GM23338 (cell line): ENCODE measurements at regions not wholly inside any gene's neighbourhood (a gene's known extent, or its start where the extent isn't known, plus 50 kb on each side); places are given as distances from the start of the nearest gene placed in this dataset.

Experiments
- ATAC-seq: fragments of 200-7000 bp; cut with Tn5 transposase; 3 replicates; pipeline ENCODE4 v1.9.1; 2020
- DNase-seq: peaks from one replicate; pipeline ENCODE4 v3.0.0-alpha.2; 2015; ENCODE audit warnings: low spot score
- H2AFZ ChIP-seq: fragments of 200-600 bp; sonication (generic); 2 replicates; pipeline ENCODE4 v1.8.0; 2016; ENCODE audit warnings: antibody characterized with exemption, mild to moderate bottlenecking, moderate library complexity
- H3F3A ChIP-seq: fragments of 200-600 bp; sonication (generic); replicated peaks from 2 replicates; pipeline ENCODE4 v1.8.0; 2017; ENCODE audit warnings: antibody characterized with exemption, mixed run types, low read depth
- H3K27ac ChIP-seq: fragments of 200-600 bp; sonication (generic); 2 replicates; pipeline ENCODE4 v1.6.1; 2016; ENCODE audit warnings: low read depth
- H3K27me3 ChIP-seq: fragments of 200-600 bp; sonication (generic); 2 replicates; pipeline ENCODE4 v1.8.0; 2016; ENCODE audit warnings: mild to moderate bottlenecking, mixed run types, moderate library complexity; ENCODE audit not compliant: insufficient read depth
- H3K36me3 ChIP-seq: fragments of 200-600 bp; sonication (generic); 2 replicates; pipeline ENCODE4 v1.8.0; 2016; ENCODE audit warnings: mild to moderate bottlenecking; ENCODE audit not compliant: insufficient read depth
- H3K4me1 ChIP-seq: fragments of 200-600 bp; sonication (generic); 2 replicates; pipeline ENCODE4 v1.8.0; 2016; ENCODE audit warnings: mild to moderate bottlenecking, moderate library complexity; ENCODE audit not compliant: insufficient read depth
- H3K4me2 ChIP-seq: fragments of 200-600 bp; sonication (generic); 2 replicates; pipeline ENCODE4 v1.7.1; 2017; ENCODE audit warnings: mixed run types
- H3K4me3 ChIP-seq: fragments of 200-600 bp; sonication (generic); 2 replicates; pipeline ENCODE4 v1.6.1; 2016; ENCODE audit warnings: mixed run types
- H3K79me2 ChIP-seq: fragments of 200-600 bp; sonication (generic); replicated peaks from 2 replicates; pipeline ENCODE4 v1.8.0; 2017; ENCODE audit warnings: mild to moderate bottlenecking; ENCODE audit not compliant: insufficient read depth
- H3K9me2 ChIP-seq: fragments of 200-600 bp; sonication (generic); 2 replicates; pipeline ENCODE4 v1.8.0; 2017; ENCODE audit not compliant: insufficient read depth
- H4K20me1 ChIP-seq: fragments of 200-600 bp; sonication (generic); replicated peaks from 2 replicates; pipeline ENCODE4 v1.8.0; 2017; ENCODE audit warnings: mild to moderate bottlenecking; ENCODE audit not compliant: insufficient read depth
- H3K27ac Mint-ChIP-seq: 2 replicates; pipeline ENCODE4 v1.8.0; 2020; ENCODE audit warnings: inconsistent platforms, mild to moderate bottlenecking, moderate library complexity, mixed read lengths
- H3K27me3 Mint-ChIP-seq: 3 replicates; pipeline ENCODE4 v1.8.0; 2022; ENCODE audit warnings: low read depth, mild to moderate bottlenecking, moderate library complexity, mixed read lengths, inconsistent platforms; ENCODE audit not compliant: insufficient read depth, poor library complexity
- H3K36me3 Mint-ChIP-seq: 3 replicates; pipeline ENCODE4 v1.8.0; 2021; ENCODE audit warnings: low read depth, mild to moderate bottlenecking, inconsistent platforms, moderate library complexity, mixed read lengths
- H3K4me1 Mint-ChIP-seq: 3 replicates; pipeline ENCODE4 v1.8.0; 2020; ENCODE audit warnings: mild to moderate bottlenecking, inconsistent platforms, mixed read lengths
- H3K4me3 Mint-ChIP-seq: 3 replicates; pipeline ENCODE4 v1.8.0; 2021; ENCODE audit warnings: moderate library complexity, mild to moderate bottlenecking, inconsistent platforms, mixed read lengths
- H3K9me3 Mint-ChIP-seq: 3 replicates; pipeline ENCODE4 v1.8.0; 2020; ENCODE audit warnings: moderate library complexity, mild to moderate bottlenecking, inconsistent platforms, mixed read lengths
- CREB1 ChIP-seq: fragments of 250-450 bp; sonication (Bioruptor Pico); IDR thresholded peaks from 2 replicates; pipeline ENCODE4 v1.5.0; 2020; ENCODE audit warnings: low read depth, mild to moderate bottlenecking, moderate library complexity
- ETS1 ChIP-seq: IDR thresholded peaks from 2 replicates; pipeline ENCODE4 v1.6.1; 2016; ENCODE audit warnings: antibody characterized with exemption
- EZH2 ChIP-seq: fragments of 200-600 bp; sonication (generic); IDR thresholded peaks from one replicate; pipeline ENCODE4 v1.8.0; 2017; ENCODE audit warnings: antibody characterized with exemption, mild to moderate bottlenecking, low read depth; ENCODE audit not compliant: unreplicated experiment
- EZH2phosphoT487 ChIP-seq: fragments of 200-600 bp; sonication (generic); IDR thresholded peaks from one replicate; pipeline ENCODE4 v1.8.1; 2018; ENCODE audit warnings: antibody characterized with exemption; ENCODE audit not compliant: unreplicated experiment
- JUNB ChIP-seq: IDR thresholded peaks from one replicate; pipeline ENCODE4 v1.6.1; 2016; ENCODE audit warnings: antibody characterized with exemption; ENCODE audit not compliant: unreplicated experiment
- NANOG ChIP-seq: IDR thresholded peaks from 2 replicates; pipeline ENCODE4 v1.6.1; 2016; ENCODE audit warnings: antibody characterized with exemption, borderline replicate concordance
- POLR2AphosphoS5 ChIP-seq: IDR thresholded peaks from 2 replicates; pipeline ENCODE4 v1.6.1; 2016; ENCODE audit warnings: antibody characterized with exemption, low read depth
- STAT1 ChIP-seq: IDR thresholded peaks from one replicate; pipeline ENCODE4 v1.6.1; 2016; ENCODE audit warnings: antibody characterized with exemption; ENCODE audit not compliant: unreplicated experiment
- ZNF114 ChIP-seq: fragments of 250-450 bp; sonication (Bioruptor Pico); IDR thresholded peaks from 2 replicates; pipeline ENCODE4 v1.5.0; 2020; ENCODE audit warnings: mild to moderate bottlenecking, moderate library complexity
- ZNF331 ChIP-seq: fragments of 250-450 bp; sonication (Bioruptor Pico); IDR thresholded peaks from 2 replicates; pipeline ENCODE4 v1.5.0; 2020; ENCODE audit warnings: low read depth, mild to moderate bottlenecking, moderate library complexity
- TF ChIP-seq, protein P1 (sequence below): IDR thresholded peaks from one replicate; pipeline ENCODE4 v1.6.1; 2018; ENCODE audit warnings: antibody characterized with exemption; ENCODE audit not compliant: unreplicated experiment
- TF ChIP-seq, protein P2 (sequence below): fragments of 250-450 bp; sonication (Bioruptor Pico); IDR thresholded peaks from 2 replicates; pipeline ENCODE4 v1.5.0; 2020; ENCODE audit warnings: mild to moderate bottlenecking, moderate library complexity
- TF ChIP-seq, protein P3 (sequence below), 2 experiments: fragments of 200-600 bp in 1 of 2; sonication (generic) in 1 of 2; conservative IDR thresholded peaks; 2 replicates each; pipeline versions ENCODE4 v1.5.1 to v1.6.1; 2016 to 2017; ENCODE audit warnings: antibody characterized with exemption in 2 of 2, low read depth in 2 of 2, mild to moderate bottlenecking in 2 of 2, moderate library complexity in 1 of 2

- Mint-ChIP-seq H3K36me3 (peaks cover 9% of the 10 kb centered on the region), H3K27me3 (peaks cover 4% of the 10 kb centered on the region), H3K9me3 (peaks cover 17% of the 10 kb centered on the region), H3K4me3 (no peak overlapping the region), H3K27ac (no peak overlapping the region), H3K4me1 (peaks cover 25% of the 10 kb centered on the region)
- no peaks in the 10 kb centered on the region for H3F3A ChIP-seq
- H3K79me2 ChIP-seq, result no peaks in the 10 kb centered on the region
- TF ChIP-seq, protein P1, sequence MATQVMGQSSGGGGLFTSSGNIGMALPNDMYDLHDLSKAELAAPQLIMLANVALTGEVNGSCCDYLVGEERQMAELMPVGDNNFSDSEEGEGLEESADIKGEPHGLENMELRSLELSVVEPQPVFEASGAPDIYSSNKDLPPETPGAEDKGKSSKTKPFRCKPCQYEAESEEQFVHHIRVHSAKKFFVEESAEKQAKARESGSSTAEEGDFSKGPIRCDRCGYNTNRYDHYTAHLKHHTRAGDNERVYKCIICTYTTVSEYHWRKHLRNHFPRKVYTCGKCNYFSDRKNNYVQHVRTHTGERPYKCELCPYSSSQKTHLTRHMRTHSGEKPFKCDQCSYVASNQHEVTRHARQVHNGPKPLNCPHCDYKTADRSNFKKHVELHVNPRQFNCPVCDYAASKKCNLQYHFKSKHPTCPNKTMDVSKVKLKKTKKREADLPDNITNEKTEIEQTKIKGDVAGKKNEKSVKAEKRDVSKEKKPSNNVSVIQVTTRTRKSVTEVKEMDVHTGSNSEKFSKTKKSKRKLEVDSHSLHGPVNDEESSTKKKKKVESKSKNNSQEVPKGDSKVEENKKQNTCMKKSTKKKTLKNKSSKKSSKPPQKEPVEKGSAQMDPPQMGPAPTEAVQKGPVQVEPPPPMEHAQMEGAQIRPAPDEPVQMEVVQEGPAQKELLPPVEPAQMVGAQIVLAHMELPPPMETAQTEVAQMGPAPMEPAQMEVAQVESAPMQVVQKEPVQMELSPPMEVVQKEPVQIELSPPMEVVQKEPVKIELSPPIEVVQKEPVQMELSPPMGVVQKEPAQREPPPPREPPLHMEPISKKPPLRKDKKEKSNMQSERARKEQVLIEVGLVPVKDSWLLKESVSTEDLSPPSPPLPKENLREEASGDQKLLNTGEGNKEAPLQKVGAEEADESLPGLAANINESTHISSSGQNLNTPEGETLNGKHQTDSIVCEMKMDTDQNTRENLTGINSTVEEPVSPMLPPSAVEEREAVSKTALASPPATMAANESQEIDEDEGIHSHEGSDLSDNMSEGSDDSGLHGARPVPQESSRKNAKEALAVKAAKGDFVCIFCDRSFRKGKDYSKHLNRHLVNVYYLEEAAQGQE, result no peak
- TF ChIP-seq ZNF331 (CRISPR knock-in tag) (no peak), ETS1 (no peak), EZH2 (no peak), ZNF114 (CRISPR knock-in tag) (no peak), NANOG (no peak), JUNB (no peak), STAT1 (no peak), POLR2AphosphoS5 (no peak), CREB1 (CRISPR knock-in tag) (no peak), EZH2phosphoT487 (no peak)
- TF ChIP-seq, protein P2, sequence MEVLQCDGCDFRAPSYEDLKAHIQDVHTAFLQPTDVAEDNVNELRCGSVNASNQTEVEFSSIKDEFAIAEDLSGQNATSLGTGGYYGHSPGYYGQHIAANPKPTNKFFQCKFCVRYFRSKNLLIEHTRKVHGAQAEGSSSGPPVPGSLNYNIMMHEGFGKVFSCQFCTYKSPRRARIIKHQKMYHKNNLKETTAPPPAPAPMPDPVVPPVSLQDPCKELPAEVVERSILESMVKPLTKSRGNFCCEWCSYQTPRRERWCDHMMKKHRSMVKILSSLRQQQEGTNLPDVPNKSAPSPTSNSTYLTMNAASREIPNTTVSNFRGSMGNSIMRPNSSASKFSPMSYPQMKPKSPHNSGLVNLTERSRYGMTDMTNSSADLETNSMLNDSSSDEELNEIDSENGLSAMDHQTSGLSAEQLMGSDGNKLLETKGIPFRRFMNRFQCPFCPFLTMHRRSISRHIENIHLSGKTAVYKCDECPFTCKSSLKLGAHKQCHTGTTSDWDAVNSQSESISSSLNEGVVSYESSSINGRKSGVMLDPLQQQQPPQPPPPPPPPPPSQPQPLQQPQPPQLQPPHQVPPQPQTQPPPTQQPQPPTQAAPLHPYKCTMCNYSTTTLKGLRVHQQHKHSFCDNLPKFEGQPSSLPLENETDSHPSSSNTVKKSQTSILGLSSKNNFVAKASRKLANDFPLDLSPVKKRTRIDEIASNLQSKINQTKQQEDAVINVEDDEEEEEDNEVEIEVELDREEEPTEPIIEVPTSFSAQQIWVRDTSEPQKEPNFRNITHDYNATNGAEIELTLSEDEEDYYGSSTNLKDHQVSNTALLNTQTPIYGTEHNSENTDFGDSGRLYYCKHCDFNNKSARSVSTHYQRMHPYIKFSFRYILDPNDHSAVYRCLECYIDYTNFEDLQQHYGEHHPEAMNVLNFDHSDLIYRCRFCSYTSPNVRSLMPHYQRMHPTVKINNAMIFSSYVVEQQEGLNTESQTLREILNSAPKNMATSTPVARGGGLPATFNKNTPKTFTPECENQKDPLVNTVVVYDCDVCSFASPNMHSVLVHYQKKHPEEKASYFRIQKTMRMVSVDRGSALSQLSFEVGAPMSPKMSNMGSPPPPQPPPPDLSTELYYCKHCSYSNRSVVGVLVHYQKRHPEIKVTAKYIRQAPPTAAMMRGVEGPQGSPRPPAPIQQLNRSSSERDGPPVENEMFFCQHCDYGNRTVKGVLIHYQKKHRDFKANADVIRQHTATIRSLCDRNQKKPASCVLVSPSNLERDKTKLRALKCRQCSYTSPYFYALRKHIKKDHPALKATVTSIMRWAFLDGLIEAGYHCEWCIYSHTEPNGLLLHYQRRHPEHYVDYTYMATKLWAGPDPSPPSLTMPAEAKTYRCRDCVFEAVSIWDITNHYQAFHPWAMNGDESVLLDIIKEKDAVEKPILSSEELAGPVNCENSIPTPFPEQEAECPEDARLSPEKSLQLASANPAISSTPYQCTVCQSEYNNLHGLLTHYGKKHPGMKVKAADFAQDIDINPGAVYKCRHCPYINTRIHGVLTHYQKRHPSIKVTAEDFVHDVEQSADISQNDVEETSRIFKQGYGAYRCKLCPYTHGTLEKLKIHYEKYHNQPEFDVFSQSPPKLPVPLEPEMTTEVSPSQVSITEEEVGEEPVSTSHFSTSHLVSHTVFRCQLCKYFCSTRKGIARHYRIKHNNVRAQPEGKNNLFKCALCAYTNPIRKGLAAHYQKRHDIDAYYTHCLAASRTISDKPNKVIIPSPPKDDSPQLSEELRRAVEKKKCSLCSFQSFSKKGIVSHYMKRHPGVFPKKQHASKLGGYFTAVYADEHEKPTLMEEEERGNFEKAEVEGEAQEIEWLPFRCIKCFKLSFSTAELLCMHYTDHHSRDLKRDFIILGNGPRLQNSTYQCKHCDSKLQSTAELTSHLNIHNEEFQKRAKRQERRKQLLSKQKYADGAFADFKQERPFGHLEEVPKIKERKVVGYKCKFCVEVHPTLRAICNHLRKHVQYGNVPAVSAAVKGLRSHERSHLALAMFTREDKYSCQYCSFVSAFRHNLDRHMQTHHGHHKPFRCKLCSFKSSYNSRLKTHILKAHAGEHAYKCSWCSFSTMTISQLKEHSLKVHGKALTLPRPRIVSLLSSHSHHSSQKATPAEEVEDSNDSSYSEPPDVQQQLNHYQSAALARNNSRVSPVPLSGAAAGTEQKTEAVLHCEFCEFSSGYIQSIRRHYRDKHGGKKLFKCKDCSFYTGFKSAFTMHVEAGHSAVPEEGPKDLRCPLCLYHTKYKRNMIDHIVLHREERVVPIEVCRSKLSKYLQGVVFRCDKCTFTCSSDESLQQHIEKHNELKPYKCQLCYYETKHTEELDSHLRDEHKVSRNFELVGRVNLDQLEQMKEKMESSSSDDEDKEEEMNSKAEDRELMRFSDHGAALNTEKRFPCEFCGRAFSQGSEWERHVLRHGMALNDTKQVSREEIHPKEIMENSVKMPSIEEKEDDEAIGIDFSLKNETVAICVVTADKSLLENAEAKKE (CRISPR knock-in tag), result no peak
- TF ChIP-seq, protein P3, sequence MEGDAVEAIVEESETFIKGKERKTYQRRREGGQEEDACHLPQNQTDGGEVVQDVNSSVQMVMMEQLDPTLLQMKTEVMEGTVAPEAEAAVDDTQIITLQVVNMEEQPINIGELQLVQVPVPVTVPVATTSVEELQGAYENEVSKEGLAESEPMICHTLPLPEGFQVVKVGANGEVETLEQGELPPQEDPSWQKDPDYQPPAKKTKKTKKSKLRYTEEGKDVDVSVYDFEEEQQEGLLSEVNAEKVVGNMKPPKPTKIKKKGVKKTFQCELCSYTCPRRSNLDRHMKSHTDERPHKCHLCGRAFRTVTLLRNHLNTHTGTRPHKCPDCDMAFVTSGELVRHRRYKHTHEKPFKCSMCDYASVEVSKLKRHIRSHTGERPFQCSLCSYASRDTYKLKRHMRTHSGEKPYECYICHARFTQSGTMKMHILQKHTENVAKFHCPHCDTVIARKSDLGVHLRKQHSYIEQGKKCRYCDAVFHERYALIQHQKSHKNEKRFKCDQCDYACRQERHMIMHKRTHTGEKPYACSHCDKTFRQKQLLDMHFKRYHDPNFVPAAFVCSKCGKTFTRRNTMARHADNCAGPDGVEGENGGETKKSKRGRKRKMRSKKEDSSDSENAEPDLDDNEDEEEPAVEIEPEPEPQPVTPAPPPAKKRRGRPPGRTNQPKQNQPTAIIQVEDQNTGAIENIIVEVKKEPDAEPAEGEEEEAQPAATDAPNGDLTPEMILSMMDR (conservative IDR thresholded peaks at IDR 0.05; ENCODE audit: low read depth in 2 of 2), result no peak
- H3K4me1 ChIP-seq, result peaks cover 26% of the 10 kb centered on the region
- no peak for DNase-seq
- no peak for ATAC-seq
- H3K4me2 ChIP-seq, result no peak overlapping the region
- H3K27ac ChIP-seq, result no peak overlapping the region
- H3K27me3 ChIP-seq, result no peaks in the 10 kb centered on the region
- H3K9me2 ChIP-seq, result no peaks in the 10 kb centered on the region
- no peak overlapping the region for H2AFZ ChIP-seq
- no peak overlapping the region for H3K4me3 ChIP-seq
- no peaks in the 10 kb centered on the region for H4K20me1 ChIP-seq
- peaks cover 10% of the 10 kb centered on the region; the same call in 1 of the 2 replicates for H3K36me3 ChIP-seq
Measured at GRCh38 chr10:33858326-33858725, 523.9 kb upstream of the NRP1 start.
